ENCODE measurements at regions not wholly inside any gene's neighbourhood (a gene's known extent, or its start where the extent isn't known, plus 50 kb on each side); places are given as distances from the start of the nearest gene placed in this dataset.

- TF ChIP-seq CTCF (IDR thresholded peaks at IDR 0.05): no peak
- TF ChIP-seq POLR2A (IDR thresholded peaks at IDR 0.05): no peak
Observed at GRCh38 chr6:7047966-7048365, 59.8 kb upstream of the RREB1 start.

Measured in heart left ventricle (tissue), 13 donors.